ENCODE measurements at regions not wholly inside any gene's neighbourhood (a gene's known extent, or its start where the extent isn't known, plus 50 kb on each side); places are given as distances from the start of the nearest gene placed in this dataset.

GRCh38 chr7:24229481-24230226 lies 54.3 kb upstream of the NPY start:
- TF ChIP-seq, protein P1, sequence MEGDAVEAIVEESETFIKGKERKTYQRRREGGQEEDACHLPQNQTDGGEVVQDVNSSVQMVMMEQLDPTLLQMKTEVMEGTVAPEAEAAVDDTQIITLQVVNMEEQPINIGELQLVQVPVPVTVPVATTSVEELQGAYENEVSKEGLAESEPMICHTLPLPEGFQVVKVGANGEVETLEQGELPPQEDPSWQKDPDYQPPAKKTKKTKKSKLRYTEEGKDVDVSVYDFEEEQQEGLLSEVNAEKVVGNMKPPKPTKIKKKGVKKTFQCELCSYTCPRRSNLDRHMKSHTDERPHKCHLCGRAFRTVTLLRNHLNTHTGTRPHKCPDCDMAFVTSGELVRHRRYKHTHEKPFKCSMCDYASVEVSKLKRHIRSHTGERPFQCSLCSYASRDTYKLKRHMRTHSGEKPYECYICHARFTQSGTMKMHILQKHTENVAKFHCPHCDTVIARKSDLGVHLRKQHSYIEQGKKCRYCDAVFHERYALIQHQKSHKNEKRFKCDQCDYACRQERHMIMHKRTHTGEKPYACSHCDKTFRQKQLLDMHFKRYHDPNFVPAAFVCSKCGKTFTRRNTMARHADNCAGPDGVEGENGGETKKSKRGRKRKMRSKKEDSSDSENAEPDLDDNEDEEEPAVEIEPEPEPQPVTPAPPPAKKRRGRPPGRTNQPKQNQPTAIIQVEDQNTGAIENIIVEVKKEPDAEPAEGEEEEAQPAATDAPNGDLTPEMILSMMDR (IDR thresholded peaks at IDR 0.05; ENCODE audit: low read depth, low read length), result no peak
- TF ChIP-seq EZH2phosphoT487 (IDR thresholded peaks at IDR 0.05; ENCODE audit: low read depth), result no peak
